ENCODE measurements at regions not wholly inside any gene's neighbourhood (a gene's known extent, or its start where the extent isn't known, plus 50 kb on each side); places are given as distances from the start of the nearest gene placed in this dataset.

- Histone ChIP-seq H3K27me3 (no peaks in the 10 kb centered on the region), H3K4me3 (no peak overlapping the region), H3K4me1 (no peaks in the 10 kb centered on the region), H3K36me3 (no peaks in the 10 kb centered on the region), H3K27ac (no peak overlapping the region), H3K9me3 (no peaks in the 10 kb centered on the region)
- intact Hi-C loops (cut with DNase I): no loop called here
- 65 to 68% methylated on average over 2 of the region's 2 CpGs for WGBS, 2 donors
- no peak for DNase-seq
- TF ChIP-seq, protein P1, sequence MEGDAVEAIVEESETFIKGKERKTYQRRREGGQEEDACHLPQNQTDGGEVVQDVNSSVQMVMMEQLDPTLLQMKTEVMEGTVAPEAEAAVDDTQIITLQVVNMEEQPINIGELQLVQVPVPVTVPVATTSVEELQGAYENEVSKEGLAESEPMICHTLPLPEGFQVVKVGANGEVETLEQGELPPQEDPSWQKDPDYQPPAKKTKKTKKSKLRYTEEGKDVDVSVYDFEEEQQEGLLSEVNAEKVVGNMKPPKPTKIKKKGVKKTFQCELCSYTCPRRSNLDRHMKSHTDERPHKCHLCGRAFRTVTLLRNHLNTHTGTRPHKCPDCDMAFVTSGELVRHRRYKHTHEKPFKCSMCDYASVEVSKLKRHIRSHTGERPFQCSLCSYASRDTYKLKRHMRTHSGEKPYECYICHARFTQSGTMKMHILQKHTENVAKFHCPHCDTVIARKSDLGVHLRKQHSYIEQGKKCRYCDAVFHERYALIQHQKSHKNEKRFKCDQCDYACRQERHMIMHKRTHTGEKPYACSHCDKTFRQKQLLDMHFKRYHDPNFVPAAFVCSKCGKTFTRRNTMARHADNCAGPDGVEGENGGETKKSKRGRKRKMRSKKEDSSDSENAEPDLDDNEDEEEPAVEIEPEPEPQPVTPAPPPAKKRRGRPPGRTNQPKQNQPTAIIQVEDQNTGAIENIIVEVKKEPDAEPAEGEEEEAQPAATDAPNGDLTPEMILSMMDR (IDR thresholded peaks at IDR 0.05): no peak
- FAIRE-seq: no peak
- no peak for ATAC-seq
Observed at GRCh38 chr3:106413683-106414082, 544.9 kb upstream of the CBLB start.

GRCh38 chr3:106420628-106421027, 551.8 kb upstream of the CBLB start:
- WGBS, 2 donors: 40 to 58% methylated on average over 2 of the region's 2 CpGs
- TF ChIP-seq, protein P1 (IDR thresholded peaks at IDR 0.05): no peak
- ATAC-seq (no peak), FAIRE-seq (no peak), DNase-seq (no peak)
- intact Hi-C loops (cut with DNase I): no loop called here
- no peaks in the 10 kb centered on the region for H3K27me3 ChIP-seq
- H3K9me3 ChIP-seq: no peaks in the 10 kb centered on the region
- H3K36me3 ChIP-seq: no peaks in the 10 kb centered on the region
- H3K27ac ChIP-seq: no peak overlapping the region
- no peaks in the 10 kb centered on the region for H3K4me1 ChIP-seq
- no peak overlapping the region for H3K4me3 ChIP-seq

DNA sequence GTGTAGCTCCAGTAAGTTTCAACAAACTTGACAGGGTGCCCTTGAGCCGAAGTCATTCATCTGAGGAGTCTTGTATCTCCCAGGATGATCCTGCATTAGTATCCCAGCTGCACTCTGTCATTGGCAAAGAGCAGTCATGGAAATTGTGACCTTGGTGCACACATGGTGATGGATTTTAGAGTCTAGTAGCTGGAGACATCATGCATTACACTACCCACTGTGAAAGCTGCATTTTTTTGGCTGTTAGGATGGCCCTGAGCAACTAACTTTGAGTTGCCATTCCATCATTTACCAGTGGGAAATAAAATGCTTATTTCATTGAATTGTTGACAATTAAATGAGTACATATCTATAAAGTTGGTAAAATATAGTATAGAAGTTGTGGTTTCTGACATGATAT, 552.6 kb upstream of the CBLB start:
- Histone ChIP-seq H3K27me3 (no peaks in the 10 kb centered on the region), H3K9me3 (no peaks in the 10 kb centered on the region), H3K4me1 (no peaks in the 10 kb centered on the region), H3K27ac (no peak overlapping the region), H3K4me3 (no peak overlapping the region), H3K36me3 (no peaks in the 10 kb centered on the region)
- WGBS, 2 donors: 44 to 63% methylated on average over 1 of the region's 1 CpG
- ATAC-seq (no peak), FAIRE-seq (no peak), DNase-seq (no peak)
- TF ChIP-seq, protein P1 (IDR thresholded peaks at IDR 0.05): no peak
- intact Hi-C loops (cut with DNase I): no loop called here

DNA sequence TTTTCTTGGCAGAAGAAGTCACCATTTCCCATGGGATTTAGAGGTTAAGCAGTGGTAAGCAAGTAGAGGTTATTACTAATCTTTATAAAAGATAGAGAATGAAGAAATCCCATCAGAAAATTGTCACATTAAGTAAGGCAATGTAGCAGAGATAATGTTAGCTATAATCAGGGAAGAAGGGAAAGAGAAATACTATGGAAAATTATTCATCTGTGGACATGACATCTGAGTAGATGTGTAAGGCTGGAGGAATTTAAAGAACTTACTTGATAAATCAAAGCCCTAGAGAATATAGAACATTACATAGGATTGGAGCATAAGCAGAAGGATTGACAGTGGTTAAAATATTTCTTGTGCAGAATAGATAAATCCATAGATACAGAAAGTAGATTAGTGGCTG, 553.1 kb upstream of the CBLB start:
- Histone ChIP-seq H3K27me3 (no peaks in the 10 kb centered on the region), H3K9me3 (no peaks in the 10 kb centered on the region), H3K4me1 (no peaks in the 10 kb centered on the region), H3K27ac (no peak overlapping the region), H3K36me3 (no peaks in the 10 kb centered on the region), H3K4me3 (no peak overlapping the region)
- no peak for FAIRE-seq
- no peak for DNase-seq
- intact Hi-C loops (cut with DNase I): no loop called here
- TF ChIP-seq, protein P1 (IDR thresholded peaks at IDR 0.05): no peak
- ATAC-seq: no peak

DNA sequence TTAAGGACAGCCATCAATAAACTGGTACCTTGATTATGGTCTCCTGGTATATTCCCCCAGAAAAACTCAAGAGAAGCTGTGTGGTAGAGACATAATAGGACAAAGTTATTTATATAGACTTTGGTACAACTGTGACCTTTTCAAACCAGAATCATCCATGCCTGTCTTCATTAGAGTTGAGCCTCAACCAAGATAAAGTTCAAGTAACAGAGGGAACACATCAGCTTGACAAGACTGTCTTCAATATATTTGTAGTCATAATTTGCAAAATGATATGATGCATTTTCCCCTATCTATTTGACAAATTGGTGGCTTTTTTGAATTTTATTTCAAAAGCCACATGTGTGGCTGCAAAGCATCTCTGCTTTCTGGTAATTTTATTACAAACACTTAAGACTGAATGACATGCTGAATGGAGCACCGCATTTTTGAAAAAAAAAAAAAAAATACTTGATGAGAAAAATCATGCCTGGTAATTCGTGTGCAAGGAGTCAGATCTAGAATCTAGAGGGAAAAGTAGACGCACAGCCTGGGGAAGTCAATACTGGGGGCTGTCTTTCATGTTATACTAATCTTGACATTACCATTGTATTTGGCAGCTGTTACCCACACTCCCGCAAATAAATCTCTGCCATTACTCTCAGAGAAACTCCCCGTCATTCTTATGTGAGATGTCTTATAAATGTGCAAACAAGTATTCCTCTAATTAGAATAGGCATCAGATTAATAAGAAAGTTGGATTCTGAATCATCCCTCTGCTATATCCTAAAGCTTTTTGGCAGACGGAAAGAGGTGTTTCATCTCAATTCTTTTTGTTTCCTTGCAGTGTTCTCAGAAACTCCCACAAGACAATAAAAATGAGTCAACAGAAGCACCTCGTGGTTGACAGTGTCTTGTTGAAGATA, 554.8 kb upstream of the CBLB start:
- Histone ChIP-seq H3K4me3 (no peak overlapping the region), H3K36me3 (no peaks in the 10 kb centered on the region), H3K27me3 (no peaks in the 10 kb centered on the region), H3K4me1 (no peaks in the 10 kb centered on the region), H3K27ac (no peak overlapping the region), H3K9me3 (no peaks in the 10 kb centered on the region)
- ATAC-seq (no peak), FAIRE-seq (no peak), DNase-seq (no peak)
- intact Hi-C loops (cut with DNase I): no loop called here
- 27 to 37% methylated on average over 7 of the region's 7 CpGs for WGBS, 2 donors
- TF ChIP-seq, protein P1 (IDR thresholded peaks at IDR 0.05): no peak

Data from pancreas (tissue), 10 donors.